ENCODE measurements at regions not wholly inside any gene's neighbourhood (a gene's known extent, or its start where the extent isn't known, plus 50 kb on each side); places are given as distances from the start of the nearest gene placed in this dataset.
"Not testable (repeated sequence)": the region's sequence is repeated elsewhere in the genome, so short reads cannot be mapped to it uniquely, and the experiment has no call there.

DNA sequence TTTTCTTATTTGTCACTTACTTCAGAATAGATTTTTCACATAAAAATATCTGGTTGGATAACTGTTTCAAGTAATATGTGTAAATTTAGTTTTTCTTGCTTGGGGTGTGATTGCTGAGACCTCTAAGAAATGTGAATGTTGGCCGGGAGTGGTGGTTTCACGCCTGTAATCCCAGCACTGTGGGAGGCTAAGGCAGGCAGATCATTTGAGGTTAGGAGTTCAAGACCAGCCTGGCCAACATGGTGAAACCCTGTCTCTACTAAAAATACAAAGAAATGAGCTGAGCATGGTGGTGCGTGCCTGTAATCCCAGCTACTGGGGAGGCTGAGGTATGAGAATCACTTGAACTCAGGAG, 161.5 kb downstream of the REEP3 start:
- not testable (repeated sequence) for H3K14ac ChIP-seq (ENCODE audit: low read length in 2 of 2); H2AK5ac ChIP-seq (ENCODE audit: low read length, severe bottlenecking); H2BK120ac ChIP-seq (ENCODE audit: low read depth, low read length); H2BK5ac ChIP-seq (ENCODE audit: low read depth, low read length, poor library complexity, severe bottlenecking); H3K79me1 ChIP-seq (replicated peaks; ENCODE audit: low read length, poor library complexity, severe bottlenecking); H3K23ac ChIP-seq (ENCODE audit: low read length in 2 of 2); H3K4me2 ChIP-seq (ENCODE audit: low read length, poor library complexity, severe bottlenecking); H3K4me1 ChIP-seq (ENCODE audit: control insufficient read depth, insufficient read depth, low read depth, low read length); H2AFZ ChIP-seq (ENCODE audit: low read depth, low read length); H3K27ac ChIP-seq (ENCODE audit: low read length, poor library complexity, severe bottlenecking); H4K91ac ChIP-seq (ENCODE audit: low read length); H2BK15ac ChIP-seq (ENCODE audit: low read depth, poor library complexity, severe bottlenecking); DNase-seq; H3K27me3 ChIP-seq (ENCODE audit: control insufficient read depth in 1 of 2, insufficient read depth in 1 of 2, low read length in 2 of 2); H3K4ac ChIP-seq (ENCODE audit: low read depth in 1 of 2, low read length in 2 of 2); H3K9me3 ChIP-seq (ENCODE audit: control insufficient read depth, low read length); H3K36me3 ChIP-seq (ENCODE audit: control insufficient read depth in 1 of 2, insufficient read depth in 2 of 2, low read depth in 1 of 2, low read length in 2 of 2)
- Histone ChIP-seq H4K8ac (ENCODE audit: low read length) (peak overlapping the region; percentile 22), H3K18ac (ENCODE audit: low read depth in 1 of 2, low read length in 2 of 2) (peak overlapping the region in 1 of 2 experiments; percentile 29), H3K9ac (ENCODE audit: low read length) (peak overlapping the region; percentile 60), H3K4me3 (ENCODE audit: insufficient read depth in 1 of 2, low read depth in 1 of 2, low read length in 2 of 2) (peak overlapping the region in 1 of 2 experiments; percentile 32), H2BK12ac (ENCODE audit: low read length in 2 of 2) (peak overlapping the region in 1 of 2 experiments; percentile 63)
- 91% methylated on average over 3 of the region's 3 CpGs for WGBS

DNA sequence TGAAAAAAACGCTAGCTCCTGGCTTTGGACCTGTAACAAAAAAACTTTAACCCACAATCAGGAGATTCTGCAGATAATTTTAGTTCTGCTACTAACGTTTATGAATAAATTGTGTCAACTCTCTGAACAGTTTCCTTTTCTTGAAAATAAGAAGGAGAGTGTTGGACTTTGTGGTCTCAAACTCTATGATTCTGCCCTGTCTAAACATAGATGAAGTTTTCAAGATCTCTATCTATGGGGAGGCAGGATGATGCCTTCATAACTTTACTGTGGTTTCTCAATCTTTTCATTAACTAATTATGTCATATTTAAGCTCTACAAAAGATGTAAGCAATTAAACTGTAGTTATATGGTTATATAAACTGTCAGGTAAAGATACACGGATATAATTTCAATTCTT, 162.0 kb downstream of the REEP3 start:
- H2BK15ac ChIP-seq (ENCODE audit: low read depth, poor library complexity, severe bottlenecking): no peak overlapping the region
- WGBS: 89% methylated on average over 1 of the region's 3 CpGs
- H2BK120ac ChIP-seq (ENCODE audit: low read depth, low read length): no peak overlapping the region
- H3K79me1 ChIP-seq (replicated peaks; ENCODE audit: low read length, poor library complexity, severe bottlenecking): no peaks in the 10 kb centered on the region
- H3K4me2 ChIP-seq (ENCODE audit: low read length, poor library complexity, severe bottlenecking): no peak overlapping the region
- H3K27me3 ChIP-seq (ENCODE audit: control insufficient read depth in 1 of 2, insufficient read depth in 1 of 2, low read length in 2 of 2): no peaks in the 10 kb centered on the region
- H3K18ac ChIP-seq (ENCODE audit: low read depth in 1 of 2, low read length in 2 of 2): no peak overlapping the region
- H2BK12ac ChIP-seq (ENCODE audit: low read length in 2 of 2): no peak overlapping the region
- DNase-seq: no peak
- no peak overlapping the region for H4K91ac ChIP-seq (ENCODE audit: low read length)
- H3K4ac ChIP-seq (ENCODE audit: low read depth in 1 of 2, low read length in 2 of 2): no peak overlapping the region
- H3K23ac ChIP-seq (ENCODE audit: low read length in 2 of 2): no peak overlapping the region
- no peaks in the 10 kb centered on the region for H3K4me1 ChIP-seq (ENCODE audit: control insufficient read depth, insufficient read depth, low read depth, low read length)
- no peak overlapping the region for H3K14ac ChIP-seq (ENCODE audit: low read length in 2 of 2)
- H2BK5ac ChIP-seq (ENCODE audit: low read depth, low read length, poor library complexity, severe bottlenecking): no peak overlapping the region
- H3K9me3 ChIP-seq (ENCODE audit: control insufficient read depth, low read length): no peaks in the 10 kb centered on the region
- no peak overlapping the region for H3K27ac ChIP-seq (ENCODE audit: low read length, poor library complexity, severe bottlenecking)
- H2AK5ac ChIP-seq (ENCODE audit: low read length, severe bottlenecking): no peak overlapping the region
- no peak overlapping the region for H4K8ac ChIP-seq (ENCODE audit: low read length)
- no peak overlapping the region for H3K9ac ChIP-seq (ENCODE audit: low read length)
- no peak overlapping the region for H3K4me3 ChIP-seq (ENCODE audit: insufficient read depth in 1 of 2, low read depth in 1 of 2, low read length in 2 of 2)
- H2AFZ ChIP-seq (ENCODE audit: low read depth, low read length): no peak overlapping the region
- H3K36me3 ChIP-seq (ENCODE audit: control insufficient read depth in 1 of 2, insufficient read depth in 2 of 2, low read depth in 1 of 2, low read length in 2 of 2): no peaks in the 10 kb centered on the region

DNA sequence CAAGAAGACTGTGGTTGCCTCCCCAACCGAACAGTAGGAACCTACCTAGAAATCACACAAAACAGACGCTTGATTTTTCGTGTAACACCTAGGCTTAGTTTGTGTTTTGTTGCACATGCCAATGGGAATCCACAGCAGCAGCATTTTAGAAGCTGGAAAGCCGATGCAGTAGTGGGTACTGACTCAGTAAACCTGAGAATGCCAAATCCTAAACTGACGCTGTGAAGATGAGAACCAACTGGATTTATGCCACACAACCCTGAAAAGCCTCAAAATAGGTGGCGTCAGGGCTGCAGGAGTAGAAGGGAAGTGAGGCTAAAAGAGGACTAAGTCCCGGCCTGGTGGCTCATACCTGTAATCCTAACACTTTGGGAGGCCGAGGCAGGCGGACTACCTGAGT, 162.5 kb downstream of the REEP3 start:
- H2AFZ ChIP-seq (ENCODE audit: low read depth, low read length): no peak overlapping the region
- no peak overlapping the region for H3K27ac ChIP-seq (ENCODE audit: low read length, poor library complexity, severe bottlenecking)
- DNase-seq: no peak
- WGBS: 95% methylated on average over 9 of the region's 9 CpGs
- no peaks in the 10 kb centered on the region for H3K9me3 ChIP-seq (ENCODE audit: control insufficient read depth, low read length)
- no peak overlapping the region for H3K4me3 ChIP-seq (ENCODE audit: insufficient read depth in 1 of 2, low read depth in 1 of 2, low read length in 2 of 2)
- H3K4me1 ChIP-seq (ENCODE audit: control insufficient read depth, insufficient read depth, low read depth, low read length): no peaks in the 10 kb centered on the region
- no peak overlapping the region for H4K91ac ChIP-seq (ENCODE audit: low read length)
- H3K14ac ChIP-seq (ENCODE audit: low read length in 2 of 2): no peak overlapping the region
- peak overlapping the region; percentile 3 for H2BK120ac ChIP-seq (ENCODE audit: low read depth, low read length)
- no peaks in the 10 kb centered on the region for H3K36me3 ChIP-seq (ENCODE audit: control insufficient read depth in 1 of 2, insufficient read depth in 2 of 2, low read depth in 1 of 2, low read length in 2 of 2)
- H2BK12ac ChIP-seq (ENCODE audit: low read length in 2 of 2): peak overlapping the region; percentile 28 to 37
- H3K18ac ChIP-seq (ENCODE audit: low read depth in 1 of 2, low read length in 2 of 2): peak overlapping the region in 1 of 2 experiments; percentile 9
- H3K79me1 ChIP-seq (replicated peaks; ENCODE audit: low read length, poor library complexity, severe bottlenecking): no peaks in the 10 kb centered on the region
- no peak overlapping the region for H2BK15ac ChIP-seq (ENCODE audit: low read depth, poor library complexity, severe bottlenecking)
- no peak overlapping the region for H3K9ac ChIP-seq (ENCODE audit: low read length)
- H3K27me3 ChIP-seq (ENCODE audit: control insufficient read depth in 1 of 2, insufficient read depth in 1 of 2, low read length in 2 of 2): no peaks in the 10 kb centered on the region
- no peak overlapping the region for H3K4ac ChIP-seq (ENCODE audit: low read depth in 1 of 2, low read length in 2 of 2)
- H2AK5ac ChIP-seq (ENCODE audit: low read length, severe bottlenecking): no peak overlapping the region
- H3K23ac ChIP-seq (ENCODE audit: low read length in 2 of 2): no peak overlapping the region
- no peak overlapping the region for H3K4me2 ChIP-seq (ENCODE audit: low read length, poor library complexity, severe bottlenecking)
- no peak overlapping the region for H2BK5ac ChIP-seq (ENCODE audit: low read depth, low read length, poor library complexity, severe bottlenecking)
- no peak overlapping the region for H4K8ac ChIP-seq (ENCODE audit: low read length)

DNA sequence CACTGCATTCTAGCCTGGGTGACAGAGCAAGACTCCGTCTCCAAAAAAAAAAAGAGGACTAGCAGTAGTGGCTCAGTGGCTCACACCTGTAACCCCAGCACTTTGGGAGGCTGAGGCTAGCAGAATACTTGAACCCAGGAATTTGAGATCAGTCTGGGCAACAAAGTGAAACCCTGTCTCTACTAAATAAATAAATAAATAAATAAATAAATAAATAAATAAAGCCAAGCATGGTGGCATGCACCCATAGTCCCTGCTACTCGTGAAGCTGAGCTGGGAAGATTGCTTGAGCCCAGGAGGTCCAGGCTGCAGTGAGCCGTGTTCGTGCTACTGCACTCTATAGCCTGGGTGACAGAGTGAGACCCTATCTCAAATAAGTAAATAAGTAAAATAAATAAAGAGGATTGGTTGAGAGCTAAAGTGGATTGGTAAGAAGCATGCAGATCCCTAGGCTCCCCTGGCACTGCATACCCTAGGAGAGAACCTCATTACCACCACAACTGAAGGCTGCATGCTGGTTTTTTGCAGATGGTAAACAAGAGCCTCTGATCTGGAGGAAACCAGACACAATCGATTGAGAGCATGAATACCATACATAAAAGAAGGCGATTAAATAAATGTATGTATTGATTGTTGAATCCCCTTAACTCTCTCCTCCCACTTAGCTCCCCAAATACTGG, 163.2 kb downstream of the REEP3 start:
- Histone ChIP-seq H3K23ac (ENCODE audit: low read length in 2 of 2) (no peak overlapping the region), H2BK15ac (ENCODE audit: low read depth, poor library complexity, severe bottlenecking) (no peak overlapping the region), H3K27ac (ENCODE audit: low read length, poor library complexity, severe bottlenecking) (no peak overlapping the region), H2BK12ac (ENCODE audit: low read length in 2 of 2) (no peak overlapping the region), H3K18ac (ENCODE audit: low read depth in 1 of 2, low read length in 2 of 2) (no peak overlapping the region), H3K4ac (ENCODE audit: low read depth in 1 of 2, low read length in 2 of 2) (no peak overlapping the region), H3K36me3 (ENCODE audit: control insufficient read depth in 1 of 2, insufficient read depth in 2 of 2, low read depth in 1 of 2, low read length in 2 of 2) (no peaks in the 10 kb centered on the region), H2AFZ (ENCODE audit: low read depth, low read length) (no peak overlapping the region), H4K8ac (ENCODE audit: low read length) (no peak overlapping the region), H2BK120ac (ENCODE audit: low read depth, low read length) (no peak overlapping the region), H3K4me1 (ENCODE audit: control insufficient read depth, insufficient read depth, low read depth, low read length) (no peaks in the 10 kb centered on the region), H3K4me2 (ENCODE audit: low read length, poor library complexity, severe bottlenecking) (no peak overlapping the region), H3K4me3 (ENCODE audit: insufficient read depth in 1 of 2, low read depth in 1 of 2, low read length in 2 of 2) (no peak overlapping the region), H3K14ac (ENCODE audit: low read length in 2 of 2) (no peak overlapping the region), H3K27me3 (ENCODE audit: control insufficient read depth in 1 of 2, insufficient read depth in 1 of 2, low read length in 2 of 2) (no peaks in the 10 kb centered on the region), H3K9ac (ENCODE audit: low read length) (no peak overlapping the region), H4K91ac (ENCODE audit: low read length) (no peak overlapping the region), H3K79me1 (replicated peaks; ENCODE audit: low read length, poor library complexity, severe bottlenecking) (no peaks in the 10 kb centered on the region), H3K9me3 (ENCODE audit: control insufficient read depth, low read length) (no peaks in the 10 kb centered on the region), H2BK5ac (ENCODE audit: low read depth, low read length, poor library complexity, severe bottlenecking) (no peak overlapping the region), H2AK5ac (ENCODE audit: low read length, severe bottlenecking) (no peak overlapping the region)
- WGBS: 100% methylated on average over 4 of the region's 6 CpGs
- DNase-seq: no peak

Data from mesenchymal stem cell (in vitro differentiated cells and primary cell).